Stimulated activated CD8-positive, alpha-beta memory T cell treated with anti-CD3 and anti-CD28 coated beads, Interleukin-2, amount 100 ng/mL, for 1 hour (primary cell): ENCODE measurements at regions not wholly inside any gene's neighbourhood (a gene's known extent, or its start where the extent isn't known, plus 50 kb on each side); places are given as distances from the start of the nearest gene placed in this dataset.

ENCODE experiments used
- DNase-seq, 2 donors: peaks; one replicate each; pipeline ENCODE4 v3.0.0-alpha.2; 2020; ENCODE audit warnings: low read depth in 2 of 2

DNA sequence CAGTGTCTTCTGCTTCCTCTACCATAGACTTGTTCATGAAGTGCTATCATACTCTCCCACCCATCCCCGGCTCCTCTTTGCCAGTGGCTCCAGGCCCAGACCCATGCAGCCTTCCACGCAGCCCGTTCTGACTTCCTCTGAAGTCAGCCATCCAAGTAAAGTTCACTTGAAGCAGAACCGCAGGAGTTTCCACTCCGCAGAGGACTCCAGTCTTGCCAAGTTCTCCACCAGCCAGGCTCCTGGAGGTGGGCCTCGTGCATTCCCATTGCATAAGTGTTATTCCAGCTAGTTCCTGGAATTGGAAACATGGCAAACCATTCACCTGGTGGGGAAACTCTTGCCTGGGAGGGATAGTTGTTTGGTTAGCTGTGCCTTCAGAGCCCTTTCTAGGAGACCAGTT is 185.1 kb downstream of the PLPP3 start:
- no peak for DNase-seq

DNA sequence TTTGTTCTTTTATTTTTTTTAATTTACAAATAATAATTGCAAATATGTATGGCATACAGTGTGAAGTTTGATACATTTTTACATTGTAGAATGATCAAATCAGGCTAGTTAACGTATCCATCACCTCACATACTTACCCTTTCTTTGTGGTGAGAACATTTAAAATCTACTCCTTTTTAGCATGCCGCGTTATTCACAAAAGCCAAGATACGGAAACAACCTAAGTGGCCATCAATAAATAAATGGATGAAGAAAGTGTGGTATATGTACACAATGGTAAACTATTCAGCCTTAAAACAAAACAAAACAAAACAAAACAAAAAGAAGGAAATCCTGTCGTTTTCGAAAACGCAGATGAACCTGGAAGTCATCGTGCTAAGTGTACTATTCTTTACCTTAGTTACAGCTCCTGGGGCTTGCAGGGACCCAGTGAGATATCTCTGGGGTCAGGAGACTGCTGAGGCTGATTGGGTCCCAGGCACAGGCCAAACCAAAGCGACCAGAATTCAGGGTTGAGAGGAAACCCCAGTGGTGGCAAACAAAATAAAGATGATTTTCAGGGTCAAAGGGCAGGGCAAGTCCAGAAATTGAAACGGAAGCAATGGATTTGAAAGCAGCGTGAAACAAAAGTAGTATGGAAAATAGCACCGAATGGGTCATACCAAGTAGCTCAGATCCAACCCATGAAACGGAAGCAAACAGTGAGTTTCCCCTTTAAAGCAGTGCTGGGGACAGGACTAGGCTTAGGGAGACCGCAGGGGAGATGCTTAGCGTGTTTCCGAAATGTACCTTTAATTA is 188.2 kb downstream of the PLPP3 start:
- DNase-seq: no peak

DNA sequence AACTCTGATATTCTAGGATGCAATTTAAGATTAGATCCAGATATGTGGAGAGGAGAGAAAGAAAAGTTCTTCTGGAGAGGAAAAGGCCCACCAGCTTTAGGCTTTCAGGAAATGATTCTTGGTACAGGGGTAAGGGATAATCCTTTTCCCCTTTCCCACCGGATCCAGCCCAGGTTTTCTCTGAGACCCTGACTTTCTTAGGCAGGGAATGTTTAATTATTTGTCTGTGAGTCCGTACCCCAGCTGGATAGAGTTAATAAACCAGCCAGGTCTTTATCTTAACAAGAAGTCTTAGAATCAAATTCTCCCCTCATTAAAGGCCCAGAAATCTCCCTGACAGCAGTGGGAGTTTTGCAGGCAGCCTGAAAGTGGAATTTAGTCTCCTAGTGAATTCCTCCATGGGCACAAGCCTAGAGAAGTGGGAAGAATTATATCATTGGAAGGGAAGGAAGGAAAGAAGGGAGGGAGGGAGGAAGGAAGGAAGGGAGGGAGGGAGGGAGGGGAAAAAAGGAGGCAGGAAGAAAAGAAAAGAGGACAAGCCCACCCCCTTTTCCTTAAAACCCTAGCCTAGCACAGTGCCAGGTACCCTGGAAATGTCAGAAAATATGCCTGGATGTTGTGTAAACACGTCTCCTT is 189.0 kb downstream of the PLPP3 start:
- no peak for DNase-seq

DNA sequence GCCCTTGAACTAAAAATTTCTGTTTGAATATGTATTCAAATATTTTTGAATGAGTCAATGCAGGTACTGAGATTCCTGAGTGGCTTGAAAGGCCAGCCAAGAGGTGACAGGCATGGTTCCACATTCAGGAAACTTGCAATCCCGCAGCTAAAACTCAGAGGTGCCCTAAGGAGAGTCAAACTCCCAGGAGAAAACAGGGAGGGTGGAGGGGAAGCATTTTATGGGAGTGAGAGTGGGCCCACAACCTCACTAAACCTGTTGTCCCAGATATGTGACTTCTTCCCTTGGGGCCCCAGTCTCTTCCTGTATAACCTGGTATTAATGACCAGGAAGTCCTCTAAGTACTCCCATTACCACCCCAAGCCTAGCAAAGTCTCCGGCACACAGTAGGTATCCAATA is 189.6 kb downstream of the PLPP3 start:
- DNase-seq: no peak

DNA sequence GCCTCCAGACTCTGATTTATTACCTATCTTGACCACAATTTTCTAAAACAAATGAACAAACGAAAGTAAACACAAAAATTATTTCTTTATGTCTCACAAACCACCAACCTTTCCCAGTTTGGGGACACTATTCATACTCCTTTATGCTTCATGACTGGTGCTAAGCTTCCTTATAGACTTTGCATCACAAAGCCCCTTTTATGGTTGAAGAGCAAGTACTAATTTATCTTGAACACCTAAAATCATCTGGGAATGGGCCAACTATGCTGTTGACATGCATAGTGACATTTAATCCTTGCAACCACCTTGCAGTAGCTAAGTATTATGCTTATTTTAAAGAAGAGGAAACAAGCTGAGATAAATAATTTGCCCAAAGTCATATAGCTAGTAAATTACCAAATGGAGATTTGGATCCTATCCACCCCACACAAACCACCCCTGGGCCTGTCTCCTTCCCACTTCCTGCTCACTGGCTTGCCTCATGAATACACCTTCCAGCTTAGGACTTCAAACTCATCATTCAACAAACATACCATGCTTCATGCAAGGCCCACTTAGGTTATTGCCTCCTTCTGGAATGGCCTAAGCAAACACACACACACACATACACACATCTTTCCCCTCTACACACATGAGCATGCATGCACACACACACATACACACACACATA is 192.2 kb downstream of the PLPP3 start:
- DNase-seq: no peak

- no peak for DNase-seq
Observed at GRCh38 chr1:56385314-56385713, 194.0 kb downstream of the PLPP3 start.

DNA sequence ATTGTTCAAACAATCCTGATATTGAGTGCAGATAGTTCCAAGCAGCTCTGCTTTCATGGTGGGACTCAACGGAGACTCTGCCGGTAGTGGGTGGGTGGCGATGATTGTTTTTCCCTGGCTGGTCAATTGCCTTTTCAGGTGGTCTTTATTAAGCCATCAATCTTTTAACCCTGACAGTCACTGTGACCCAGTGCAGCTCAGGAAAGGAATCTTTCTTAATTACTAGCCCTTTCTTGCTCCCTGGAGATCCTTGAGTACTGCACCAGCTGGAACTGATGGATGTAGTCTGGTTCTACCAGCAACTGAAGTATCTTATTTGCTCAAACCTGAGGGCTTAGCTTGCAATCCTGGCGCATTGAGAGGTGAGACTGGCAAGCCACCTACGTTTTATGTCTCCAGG is 196.4 kb downstream of the PLPP3 start:
- DNase-seq: no peak

DNA sequence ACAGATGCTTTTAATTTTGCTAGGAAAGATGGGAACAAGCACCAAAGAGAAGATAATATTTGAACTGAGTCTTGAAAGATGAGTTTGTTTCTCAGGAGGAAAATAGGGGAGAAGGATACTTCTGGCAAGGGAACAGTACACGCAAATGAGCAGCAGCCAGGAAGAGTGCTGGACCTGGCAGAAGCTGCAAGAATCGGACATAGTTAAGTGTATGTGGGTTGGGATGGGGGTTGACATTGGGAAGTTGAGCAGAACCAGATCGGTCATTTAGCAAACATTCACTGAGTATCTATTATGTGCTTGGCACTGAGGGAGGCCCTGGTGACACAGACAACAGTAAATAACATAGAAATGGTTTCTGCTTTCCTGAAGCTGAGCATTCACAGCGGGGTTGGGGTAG is 198.8 kb downstream of the PLPP3 start:
- DNase-seq: no peak

DNA sequence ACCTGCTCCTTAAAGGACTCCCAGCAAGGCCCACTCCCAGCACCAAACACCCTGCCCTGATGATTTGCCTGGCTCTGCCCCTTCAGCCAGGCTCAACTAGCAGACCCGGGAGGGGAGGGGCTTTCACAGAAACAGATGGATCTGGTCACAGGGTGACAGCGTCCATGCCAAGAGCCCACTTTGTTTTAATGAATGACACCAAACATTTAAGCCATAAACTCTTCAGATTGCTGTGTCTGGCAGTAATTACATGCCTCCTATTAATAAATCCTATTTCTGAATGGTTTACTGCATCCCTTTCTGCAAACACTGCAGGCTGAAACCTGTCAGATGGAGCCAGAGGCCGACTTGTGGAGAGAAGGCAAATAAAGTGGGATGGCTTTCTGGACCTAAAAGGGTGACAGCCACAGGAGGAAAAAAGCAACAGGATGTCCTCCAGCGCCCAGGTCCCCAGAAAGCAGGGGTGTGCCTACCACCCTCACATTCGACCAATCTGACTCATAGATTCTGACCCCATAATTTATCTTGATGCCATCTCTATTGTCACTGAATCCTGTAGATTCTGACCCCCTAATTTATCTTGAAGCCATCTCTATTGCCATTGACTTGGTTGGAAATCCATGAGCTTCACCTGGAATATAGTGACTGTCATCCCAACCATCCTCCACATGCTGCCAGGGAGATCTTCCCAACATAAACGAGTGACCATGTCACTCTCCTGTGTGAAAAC is 200.9 kb downstream of the PLPP3 start:
- no peak for DNase-seq

GRCh38 chr1:56377431-56377830 is 201.9 kb downstream of the PLPP3 start:
- no peak for DNase-seq

DNA sequence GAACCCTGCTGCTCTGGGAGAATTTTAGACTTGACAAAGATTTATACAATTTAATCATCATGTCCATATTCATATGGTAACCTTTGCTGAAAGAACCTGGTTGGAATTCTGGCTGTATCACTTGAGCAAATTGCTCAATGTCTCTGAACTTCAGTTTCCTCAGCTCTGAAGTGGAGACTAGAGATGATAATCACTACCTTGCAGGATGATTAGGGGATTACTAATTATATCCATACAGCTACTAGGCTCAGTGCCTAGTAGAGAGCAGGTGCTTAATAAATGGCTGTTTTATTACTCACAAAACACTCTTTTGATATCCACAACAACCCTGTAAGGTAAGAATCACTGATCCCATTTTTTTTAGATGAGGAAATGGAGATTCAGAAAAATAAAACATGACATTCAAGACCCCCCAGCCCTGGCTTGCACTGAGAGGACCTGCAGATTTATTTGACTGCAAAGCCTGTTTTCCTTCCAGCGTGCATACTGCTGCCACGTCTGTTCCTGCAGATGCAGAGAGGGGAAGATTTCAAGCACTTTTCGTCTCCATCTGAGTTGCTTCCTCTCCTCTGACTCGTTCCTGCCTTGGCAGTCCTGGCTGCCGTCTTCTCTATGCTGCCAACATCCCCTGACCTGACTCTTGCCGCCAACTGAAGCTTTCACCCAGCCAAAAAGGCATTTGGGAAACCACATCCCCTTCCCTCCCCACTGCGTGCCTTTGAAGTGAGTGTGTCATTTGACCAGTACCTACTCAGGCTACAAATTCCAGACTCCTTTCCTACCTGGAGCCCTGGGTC is 203.0 kb downstream of the PLPP3 start:
- DNase-seq: no peak

- DNase-seq: no peak
Observed at GRCh38 chr1:56375326-56375804, 204.0 kb downstream of the PLPP3 start.

GRCh38 chr1:56374026-56374974 is 205.1 kb downstream of the PLPP3 start:
- no peak for DNase-seq

- no peak for DNase-seq
Observed at GRCh38 chr1:56370513-56370912, 208.8 kb downstream of the PLPP3 start.

DNA sequence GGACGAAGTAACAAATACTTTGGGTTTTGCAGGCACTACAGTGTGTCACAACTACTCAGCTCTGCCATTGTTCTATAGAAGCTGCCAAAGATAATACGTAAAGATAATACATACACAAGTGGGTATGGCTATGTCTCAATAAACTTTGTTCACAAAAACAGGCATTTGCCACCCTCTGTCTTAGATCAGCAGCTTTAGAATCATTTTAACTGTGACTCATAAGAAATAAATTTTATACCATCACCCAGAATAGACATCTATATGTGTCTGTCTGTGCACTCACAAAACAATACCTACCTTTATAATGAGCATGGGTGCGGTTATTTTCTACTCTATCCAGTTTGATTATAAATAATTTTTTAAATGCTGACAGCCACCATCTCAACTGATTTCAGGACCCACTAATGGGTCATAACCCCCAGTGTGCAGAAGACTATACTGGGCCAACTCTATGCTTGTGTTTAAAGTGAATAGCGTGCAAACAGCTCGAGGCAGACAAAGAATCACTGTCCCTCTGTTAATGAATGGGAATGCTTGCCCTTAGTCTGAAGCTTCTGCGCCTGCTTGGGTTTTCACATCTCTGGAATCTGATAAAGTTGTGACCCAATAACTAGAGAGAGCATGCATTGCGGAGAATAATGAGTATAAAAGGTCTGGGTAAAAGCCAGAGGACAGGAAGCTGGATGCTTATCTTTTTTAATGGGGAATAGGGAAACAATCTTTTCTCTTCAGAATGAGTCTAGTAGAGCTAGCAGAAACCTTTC is 216.2 kb downstream of the PLPP3 start:
- no peak for DNase-seq

DNA sequence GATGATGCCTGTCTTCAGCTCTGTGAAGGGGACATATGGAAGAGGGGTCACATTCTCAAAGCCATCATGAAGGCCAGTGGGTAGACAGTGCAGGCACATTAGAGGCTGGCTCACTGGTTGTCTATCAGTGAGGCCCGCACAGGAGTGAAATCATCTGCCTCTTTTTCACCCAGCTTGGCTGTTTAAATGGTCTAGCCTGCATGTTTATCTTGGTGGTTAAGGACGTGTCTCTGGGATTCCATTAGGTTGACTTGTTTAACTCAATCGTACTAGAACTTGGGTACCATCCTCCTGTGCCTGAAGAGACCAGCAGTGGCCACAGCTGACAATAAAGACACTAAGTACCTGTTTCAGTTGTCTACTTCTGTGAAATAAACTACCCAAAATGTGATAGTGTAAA is 219.3 kb downstream of the PLPP3 start:
- DNase-seq: no peak

DNA sequence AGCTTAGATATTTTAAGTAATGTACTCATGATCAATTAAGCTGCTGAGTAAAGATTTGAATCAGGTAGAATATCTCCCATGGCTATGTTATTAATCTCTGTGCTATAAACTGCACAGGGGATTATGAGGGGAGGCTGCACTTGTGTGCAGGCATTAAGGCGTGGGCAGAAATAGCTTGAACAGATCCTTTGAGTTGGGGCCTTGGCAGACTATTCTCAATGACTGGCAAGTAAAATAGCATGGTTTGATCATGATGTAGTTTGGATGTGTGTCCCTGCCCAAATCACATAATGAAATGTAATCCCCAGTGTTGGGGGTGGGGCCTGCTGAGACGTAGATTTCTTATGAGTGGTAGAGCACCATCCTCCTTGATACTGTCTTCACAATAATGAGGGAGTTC is 220.3 kb downstream of the PLPP3 start:
- DNase-seq: no peak

DNA sequence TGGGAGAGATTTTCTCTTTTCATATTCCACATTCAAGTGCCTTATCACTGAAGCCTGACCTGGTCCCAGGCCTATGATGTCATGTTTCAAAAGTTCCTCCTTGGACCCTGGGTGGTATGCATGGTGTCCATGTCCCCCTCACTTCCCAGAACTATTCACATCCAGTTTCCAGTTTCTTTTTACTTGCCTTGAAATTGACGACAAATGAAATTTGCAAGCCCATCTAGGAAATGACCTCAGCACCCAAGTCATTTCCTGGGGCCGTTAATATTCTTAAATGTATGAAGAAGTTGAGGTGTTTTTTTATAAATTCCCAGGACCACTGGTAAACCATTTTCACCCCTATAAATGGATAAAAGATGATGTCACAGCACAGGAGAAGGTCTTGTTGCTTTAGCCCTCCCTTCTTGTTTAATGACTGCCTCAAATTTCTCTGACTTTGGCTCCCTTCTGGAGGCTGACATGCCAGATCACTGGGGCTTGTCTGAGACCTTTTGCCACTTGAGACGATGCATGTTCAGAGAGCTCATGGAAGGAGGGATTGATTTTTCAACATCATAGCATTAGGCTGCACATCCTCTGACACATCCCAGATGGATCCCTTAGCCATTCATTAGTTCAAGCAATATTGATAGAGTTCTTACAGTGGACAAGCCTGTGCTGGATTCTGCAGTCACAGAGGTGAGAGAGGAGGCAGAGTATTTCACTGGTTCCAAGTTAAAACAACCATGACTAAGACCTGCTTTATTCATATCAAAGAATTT is 221.3 kb downstream of the PLPP3 start:
- no peak for DNase-seq
